Panc1 (cell line): ENCODE measurements at regions not wholly inside any gene's neighbourhood (a gene's known extent, or its start where the extent isn't known, plus 50 kb on each side); places are given as distances from the start of the nearest gene placed in this dataset.

Experiments used
- ATAC-seq: fragments of 200-7000 bp; cut with Tn5 transposase; 2 replicates; pipeline ENCODE4 v1.9.1; 2020; ENCODE audit warnings: mild to moderate bottlenecking, moderate library complexity
- BruUV-seq: library from RNA; stranded (reverse); fragments of 400-500 nt; replicated peaks from 2 replicates; lab custom pipeline; 2021; lab: Mats Ljungman, UMichigan
- CTCF ChIA-PET: fragments of 300-600 bp; sonication (Branson Sonifier 250); formaldehyde crosslinking; loops from one replicate; lab custom pipeline; 2022; ENCODE audit warnings: antibody characterized with exemption; lab: Charles Lee
- POLR2A ChIA-PET: fragments of 300-600 bp; sonication (Branson Sonifier 250); formaldehyde crosslinking; loops from one replicate; lab custom pipeline; 2022; ENCODE audit warnings: antibody characterized with exemption; lab: Charles Lee
- DNase-seq: peaks from one replicate; pipeline ENCODE4 v3.0.0-alpha.2; 2010; ENCODE audit warnings: low read depth, low spot score
- H3K27ac ChIP-seq: 2 replicates; pipeline ENCODE4 v1.5.1; 2011; ENCODE audit warnings: mild to moderate bottlenecking, low read length, inconsistent platforms
- H3K27me3 ChIP-seq: fragments of 200-500 bp; sonication (Bioruptor generic); 2 replicates; pipeline ENCODE4 v1.6.0; 2014; ENCODE audit warnings: low read length, inconsistent platforms; ENCODE audit not compliant: control insufficient read depth, insufficient read depth
- H3K36me3 ChIP-seq: fragments of 200-500 bp; sonication (Bioruptor generic); 2 replicates; pipeline ENCODE4 v1.5.1; 2014; ENCODE audit warnings: inconsistent platforms, mild to moderate bottlenecking, low read length, moderate library complexity; ENCODE audit not compliant: control insufficient read depth, insufficient read depth
- H3K4me1 ChIP-seq: 2 replicates; pipeline ENCODE4 v1.5.1; 2011; ENCODE audit warnings: inconsistent platforms, mild to moderate bottlenecking, low read length, moderate library complexity; ENCODE audit not compliant: control insufficient read depth, insufficient read depth
- H3K4me3 ChIP-seq, 2 experiments: 2 replicates each; pipeline ENCODE4 v1.5.1; 2011 to 2012; ENCODE audit warnings: low read depth in 2 of 2, low read length in 2 of 2, mild to moderate bottlenecking in 2 of 2, inconsistent platforms in 1 of 2, moderate library complexity in 1 of 2
- H3K9me3 ChIP-seq: fragments of 200-500 bp; sonication (Bioruptor generic); 2 replicates; pipeline ENCODE4 v1.5.1; 2014; ENCODE audit warnings: low read depth, mild to moderate bottlenecking, inconsistent platforms, low read length, moderate library complexity; ENCODE audit not compliant: control insufficient read depth, insufficient read depth
- CTCF ChIP-seq: fragments of 450-650 bp; IDR thresholded peaks from 2 replicates; pipeline ENCODE4 v1.5.1; 2017; ENCODE audit warnings: mild to moderate bottlenecking
- POLR2AphosphoS5 ChIP-seq: IDR thresholded peaks from 2 replicates; pipeline ENCODE4 v1.6.1; 2012; ENCODE audit warnings: mild to moderate bottlenecking, low read depth, low read length, moderate library complexity
- REST ChIP-seq, 2 experiments: IDR thresholded peaks; 2 replicates each; pipeline ENCODE4 v1.6.1; 2011 to 2012; ENCODE audit warnings: low read depth in 2 of 2, control low read depth in 1 of 2, low read length in 1 of 2, mild to moderate bottlenecking in 1 of 2, moderate library complexity in 1 of 2; ENCODE audit not compliant: insufficient read depth in 1 of 2
- SIN3A ChIP-seq: IDR thresholded peaks from 2 replicates; pipeline ENCODE4 v1.6.1; 2012; ENCODE audit warnings: low read depth, mild to moderate bottlenecking, low read length, moderate library complexity, borderline replicate concordance; ENCODE audit not compliant: insufficient read depth
- TCF7L2 ChIP-seq: IDR thresholded peaks from 2 replicates; pipeline ENCODE4 v1.6.1; 2011; ENCODE audit warnings: mild to moderate bottlenecking, low read depth, low read length, inconsistent platforms
- in situ Hi-C: cut with HindIII; loops from 2 replicates; pipeline ENCODE4 v1.10.0; 2016; ENCODE audit warnings: low sequenced_read_pairs, low pct_unique_long_range_greater_than_20kb
- intact Hi-C: fragments of 100-400 bp; cut with micrococcal nuclease; formaldehyde crosslinking; loops from one replicate; pipeline ENCODE4 v1.10.0; 2022; ENCODE audit not compliant: unreplicated experiment

- CTCF ChIA-PET: no interaction called here
- in situ Hi-C loops: no loop called here
Measured at GRCh38 chr17:33352526-33352925, 59.4 kb upstream of the ASIC2 start.

GRCh38 chr17:33356266-33356665, 63.2 kb upstream of the ASIC2 start:
- Histone ChIP-seq H3K4me1 (no peaks in the 10 kb centered on the region), H3K4me3 (no peak overlapping the region), H3K27me3 (peaks cover 26% of the 10 kb centered on the region), H3K9me3 (no peaks in the 10 kb centered on the region), H3K36me3 (no peaks in the 10 kb centered on the region), H3K27ac (no peak overlapping the region)
- in situ Hi-C loops (no loop called here), intact Hi-C loops (no loop called here)
- TF ChIP-seq REST (IDR thresholded peaks at IDR 0.05; ENCODE audit: insufficient read depth in 1 of 2, low read depth in 2 of 2, low read length in 1 of 2) (no peak), SIN3A (no peak), POLR2AphosphoS5 (no peak), TCF7L2 (no peak), CTCF (no peak)
- CTCF ChIA-PET: no interaction called here
- POLR2A ChIA-PET: no interaction called here
- DNase-seq (no peak), ATAC-seq (no peak)
- no TSS peak for BruUV-seq

More at GRCh38 chr17:33352526-33352925, 59.4 kb upstream of the ASIC2 start:
- ATAC-seq (no peak), DNase-seq (no peak)
- no peaks in the 10 kb centered on the region for H3K36me3 ChIP-seq
- POLR2A ChIA-PET: no interaction called here
- peaks cover 20% of the 10 kb centered on the region; the same call in 1 of the 2 replicates for H3K27me3 ChIP-seq
- no peak overlapping the region for H3K4me3 ChIP-seq
- no peak overlapping the region for H3K27ac ChIP-seq
- no TSS peak for BruUV-seq
- TF ChIP-seq CTCF (no peak), POLR2AphosphoS5 (no peak), TCF7L2 (no peak), REST (IDR thresholded peaks at IDR 0.05; ENCODE audit: insufficient read depth in 1 of 2, low read depth in 2 of 2, low read length in 1 of 2) (no peak), SIN3A (no peak)
- intact Hi-C loops: no loop called here
- no peaks in the 10 kb centered on the region for H3K4me1 ChIP-seq
- H3K9me3 ChIP-seq: no peaks in the 10 kb centered on the region
